AG10803 (cell line): ENCODE measurements at regions not wholly inside any gene's neighbourhood (a gene's known extent, or its start where the extent isn't known, plus 50 kb on each side); places are given as distances from the start of the nearest gene placed in this dataset.

ENCODE experiments used
- DNase-seq: peaks from one replicate; pipeline ENCODE4 v3.0.0; 2010; ENCODE audit warnings: low read depth
- H3K4me3 ChIP-seq: 2 replicates; pipeline ENCODE4 v1.5.1; 2011; ENCODE audit warnings: mild to moderate bottlenecking, low read length, control low read depth
- TF ChIP-seq, protein P1 (sequence below): conservative IDR thresholded peaks from 2 replicates; pipeline ENCODE4 v1.5.1; 2011; ENCODE audit warnings: mild to moderate bottlenecking, low read length, control low read depth, inconsistent platforms

- TF ChIP-seq, protein P1, sequence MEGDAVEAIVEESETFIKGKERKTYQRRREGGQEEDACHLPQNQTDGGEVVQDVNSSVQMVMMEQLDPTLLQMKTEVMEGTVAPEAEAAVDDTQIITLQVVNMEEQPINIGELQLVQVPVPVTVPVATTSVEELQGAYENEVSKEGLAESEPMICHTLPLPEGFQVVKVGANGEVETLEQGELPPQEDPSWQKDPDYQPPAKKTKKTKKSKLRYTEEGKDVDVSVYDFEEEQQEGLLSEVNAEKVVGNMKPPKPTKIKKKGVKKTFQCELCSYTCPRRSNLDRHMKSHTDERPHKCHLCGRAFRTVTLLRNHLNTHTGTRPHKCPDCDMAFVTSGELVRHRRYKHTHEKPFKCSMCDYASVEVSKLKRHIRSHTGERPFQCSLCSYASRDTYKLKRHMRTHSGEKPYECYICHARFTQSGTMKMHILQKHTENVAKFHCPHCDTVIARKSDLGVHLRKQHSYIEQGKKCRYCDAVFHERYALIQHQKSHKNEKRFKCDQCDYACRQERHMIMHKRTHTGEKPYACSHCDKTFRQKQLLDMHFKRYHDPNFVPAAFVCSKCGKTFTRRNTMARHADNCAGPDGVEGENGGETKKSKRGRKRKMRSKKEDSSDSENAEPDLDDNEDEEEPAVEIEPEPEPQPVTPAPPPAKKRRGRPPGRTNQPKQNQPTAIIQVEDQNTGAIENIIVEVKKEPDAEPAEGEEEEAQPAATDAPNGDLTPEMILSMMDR = no peak
- H3K4me3 ChIP-seq = no peak overlapping the region
- no peak for DNase-seq
These were observed 205.2 kb downstream of the PIK3R1 start for GRCh38 chr5:68420476-68421344.

DNA sequence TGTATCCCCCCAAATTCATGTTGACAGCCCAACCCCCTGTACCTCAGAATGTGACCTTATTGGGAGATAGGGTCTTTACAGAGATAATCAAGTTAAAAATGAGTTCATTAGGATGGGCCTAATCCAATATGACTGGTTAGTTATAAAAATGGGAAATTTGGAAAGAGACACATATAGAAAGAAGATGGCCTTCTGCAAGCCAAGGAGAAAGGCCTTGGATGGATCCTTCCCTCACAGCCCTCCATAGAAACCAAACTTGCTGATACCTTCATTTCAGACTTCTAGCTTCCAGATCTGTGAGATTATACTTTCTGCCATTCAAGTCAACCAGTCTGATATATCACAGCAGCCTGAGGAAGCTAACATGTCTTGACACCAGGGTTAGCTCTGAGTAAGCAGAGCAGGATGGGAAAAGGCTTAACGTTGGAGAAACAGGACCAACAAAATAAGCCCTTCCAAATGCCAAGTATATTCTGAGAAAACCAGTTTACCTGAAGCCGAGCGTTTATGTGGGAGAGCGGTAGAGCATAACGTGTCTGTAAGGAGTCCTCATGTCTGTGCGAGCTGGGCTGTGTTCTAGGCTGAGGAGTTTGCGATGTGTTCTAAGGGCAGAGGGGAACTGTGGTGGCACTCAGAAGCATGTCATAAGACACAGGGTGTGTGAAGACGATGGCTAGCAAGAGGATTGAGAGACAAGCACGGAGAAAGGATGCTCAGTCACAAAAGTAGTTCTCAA lies 206.1 kb downstream of the PIK3R1 start:
- DNase-seq = no peak
- no peak overlapping the region for H3K4me3 ChIP-seq
- TF ChIP-seq, protein P1 = no peak

DNA sequence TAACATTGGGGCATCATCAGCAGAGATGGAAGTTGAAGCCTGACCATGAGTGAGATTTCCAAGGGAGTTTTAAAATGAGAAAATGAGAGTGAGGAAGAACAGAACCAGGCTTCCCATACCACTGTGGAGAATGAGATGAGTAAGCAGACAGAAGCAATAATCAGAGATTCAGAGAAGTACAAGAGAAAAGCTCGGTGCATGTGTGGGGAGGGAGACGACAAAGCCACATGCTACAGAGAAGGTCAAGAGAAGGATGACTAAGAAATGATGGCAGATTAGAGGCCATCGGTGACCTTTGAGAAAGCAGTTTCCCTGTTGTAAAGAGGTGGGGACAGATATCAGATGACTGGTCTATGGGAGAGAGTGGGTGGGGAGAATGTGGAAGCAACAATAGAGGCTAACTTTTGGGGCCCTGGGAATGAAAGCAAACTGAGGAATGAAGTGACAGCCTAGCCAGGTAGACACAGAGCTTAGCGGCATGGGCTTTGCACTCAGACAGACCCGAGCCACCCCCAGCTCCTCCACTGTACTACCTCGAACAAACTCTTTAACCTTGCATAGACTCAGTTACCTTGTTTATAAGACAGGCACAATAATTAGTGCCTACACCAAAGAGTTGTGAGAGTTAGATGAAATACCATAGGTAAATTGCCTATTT lies 207.7 kb downstream of the PIK3R1 start:
- H3K4me3 ChIP-seq = no peak overlapping the region
- DNase-seq = no peak
- TF ChIP-seq, protein P1 = no peak

GRCh38 chr5:68424799-68425537 lies 209.4 kb downstream of the PIK3R1 start:
- peak; percentile 63 for DNase-seq
- H3K4me3 ChIP-seq = no peak overlapping the region
- TF ChIP-seq, protein P1 = no peak

DNA sequence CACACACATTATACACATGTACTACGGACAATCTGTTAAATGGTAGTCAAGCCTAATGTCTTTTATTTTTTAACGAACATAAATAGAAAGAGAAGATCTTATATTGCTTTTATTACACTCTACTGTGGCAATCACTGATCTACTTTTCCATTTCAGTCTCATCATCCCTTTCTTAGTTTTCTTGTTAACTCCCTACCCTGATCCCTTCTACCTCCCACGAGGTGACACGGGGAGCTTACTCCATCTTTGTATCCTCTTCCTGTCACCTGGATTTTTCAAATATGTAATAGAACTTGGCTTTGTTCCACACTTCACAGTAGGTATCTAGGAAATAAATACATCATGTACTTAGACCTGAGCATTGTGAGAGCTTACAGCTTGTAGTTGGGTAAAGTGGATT lies 211.0 kb downstream of the PIK3R1 start:
- DNase-seq = no peak
- H3K4me3 ChIP-seq = no peak overlapping the region

DNA sequence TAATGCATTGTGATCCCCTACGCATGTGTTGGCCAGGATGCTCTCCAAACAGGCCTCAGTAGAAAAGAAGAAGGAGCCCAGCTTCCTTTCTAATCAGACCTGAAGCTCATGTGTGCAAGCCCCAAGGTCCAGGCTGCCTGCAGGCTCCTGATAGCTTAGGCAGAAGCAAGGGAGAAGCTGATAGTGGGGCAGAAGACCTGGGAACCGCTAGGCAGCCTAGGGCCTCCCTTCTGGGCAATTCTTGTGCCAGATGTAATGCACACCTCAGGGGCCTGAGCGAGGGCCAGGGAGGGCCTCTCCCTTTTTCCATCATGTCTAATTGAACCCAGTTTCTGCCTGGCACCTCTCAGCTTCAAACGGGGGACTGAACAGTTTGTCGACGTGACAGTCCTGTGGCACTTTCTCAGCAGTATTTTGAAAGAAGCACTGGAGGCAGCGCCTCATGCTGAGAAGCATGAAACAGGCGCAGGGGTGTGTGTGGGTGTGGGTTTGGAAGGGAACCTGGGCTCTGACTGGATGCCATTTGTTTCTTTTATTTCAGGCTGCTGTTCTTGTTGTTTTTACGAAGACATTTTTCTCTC lies 212.8 kb downstream of the PIK3R1 start:
- DNase-seq = no peak
- H3K4me3 ChIP-seq = no peak overlapping the region

More for the DNA sequence above, 211.0 kb downstream of the PIK3R1 start:
- TF ChIP-seq, protein P1 = no peak

More for the DNA sequence above, 212.8 kb downstream of the PIK3R1 start:
- TF ChIP-seq, protein P1 = no peak
